ENCODE measurements at regions not wholly inside any gene's neighbourhood (a gene's known extent, or its start where the extent isn't known, plus 50 kb on each side); places are given as distances from the start of the nearest gene placed in this dataset.
"Not testable (repeated sequence)": the region's sequence is repeated elsewhere in the genome, so short reads cannot be mapped to it uniquely, and the experiment has no call there.

GRCh38 chr12:82634495-82635258 is 52.0 kb upstream of the TMTC2 start:
- dilution Hi-C loops (cut with HindIII; ENCODE audit: low sequenced_read_pairs, unreplicated experiment); H3K4me2 ChIP-seq (ENCODE audit: low read depth, low read length); H3K27ac ChIP-seq (ENCODE audit: insufficient read depth, low read length); H2AK5ac ChIP-seq (ENCODE audit: low read depth, low read length); H4K5ac ChIP-seq (ENCODE audit: low read depth, low read length); in situ Hi-C loops (cut with MboI; ENCODE audit: low sequenced_read_pairs); DNase-seq; H3K9me1 ChIP-seq (ENCODE audit: insufficient read depth, low read length); H4K8ac ChIP-seq (ENCODE audit: low read depth in 2 of 2, low read length in 2 of 2); CTCF ChIA-PET; H2BK20ac ChIP-seq (ENCODE audit: low read depth, low read length); BruUV-seq (replicated peaks); intact Hi-C loops (cut with micrococcal nuclease); H3K23ac ChIP-seq (ENCODE audit: low read depth, low read length); H2AK9ac ChIP-seq (replicated peaks; ENCODE audit: low read depth, low read length, poor library complexity); H4K20me1 ChIP-seq (ENCODE audit: insufficient read depth, low read length); H3K4me1 ChIP-seq (ENCODE audit: control insufficient read depth, insufficient read depth, low read length); H3K56ac ChIP-seq (ENCODE audit: extremely low read depth, insufficient read depth, low read length); H3K36me3 ChIP-seq (ENCODE audit: control insufficient read depth, insufficient read depth, low read length); H2BK5ac ChIP-seq (ENCODE audit: low read depth, low read length, poor library complexity, severe bottlenecking); H3K4ac ChIP-seq (ENCODE audit: low read depth, low read length); H4K91ac ChIP-seq (ENCODE audit: insufficient read depth, low read depth, low read length); H2BK120ac ChIP-seq (ENCODE audit: low read depth, low read length); ATAC-seq (ENCODE audit: low read depth); H3K9ac ChIP-seq (ENCODE audit: low read depth, low read length); H3K14ac ChIP-seq (replicated peaks; ENCODE audit: low read depth, low read length); POLR2A ChIA-PET (ENCODE audit: unreplicated experiment); H3K4me3 ChIP-seq (ENCODE audit: insufficient read depth, low read depth, low read length); H3K27me3 ChIP-seq (ENCODE audit: control insufficient read depth, insufficient read depth, low read length); H3K9me3 ChIP-seq (ENCODE audit: control insufficient read depth, insufficient read depth, low read length); H2BK15ac ChIP-seq (ENCODE audit: low read depth, low read length); H3K18ac ChIP-seq (ENCODE audit: low read depth, low read length); H2AFZ ChIP-seq (replicated peaks; ENCODE audit: low read length, poor library complexity); H3K79me1 ChIP-seq (ENCODE audit: low read depth in 1 of 2, low read length in 2 of 2): not testable (repeated sequence)
- 80% methylated on average over 1 of the region's 8 CpGs; no CpG with 5 or more reads in 1 of the 2 experiments for WGBS, 2 experiments (ENCODE audit: extremely low coverage in 2 of 2, insufficient read length in 1 of 2)
